Fibroblast of mammary gland (primary cell): ENCODE measurements at regions not wholly inside any gene's neighbourhood (a gene's known extent, or its start where the extent isn't known, plus 50 kb on each side); places are given as distances from the start of the nearest gene placed in this dataset.
A peak's percentile ranks its signal among the peaks of the same experiment; 100 is the strongest.

Experiments used
- DNase-seq: peaks from one replicate; pipeline ENCODE4 v3.0.0-alpha.2; 2010; ENCODE audit warnings: low read depth
- H3K4me3 ChIP-seq: 2 replicates; pipeline ENCODE4 v1.5.1; 2011; ENCODE audit warnings: low read depth, mild to moderate bottlenecking, low read length, moderate library complexity; ENCODE audit not compliant: control insufficient read depth
- CTCF ChIP-seq: conservative IDR thresholded peaks from 2 replicates; pipeline ENCODE4 v1.5.1; 2011; ENCODE audit warnings: low read depth, low read length, inconsistent platforms; ENCODE audit not compliant: control insufficient read depth, insufficient read depth

- no peak for DNase-seq
Measured at GRCh38 chr11:34564406-34564805, 50.8 kb upstream of the ELF5 start.

GRCh38 chr11:34564807-34565241, 51.2 kb upstream of the ELF5 start:
- no peak for TF ChIP-seq CTCF
- no peak for DNase-seq
- H3K4me3 ChIP-seq: no peak overlapping the region

More at GRCh38 chr11:34564406-34564805, 50.8 kb upstream of the ELF5 start:
- no peak overlapping the region for H3K4me3 ChIP-seq
- no peak for TF ChIP-seq CTCF

GRCh38 chr11:34565417-34566207, 52.0 kb upstream of the ELF5 start:
- no peak overlapping the region for H3K4me3 ChIP-seq
- peak; percentile 62 for TF ChIP-seq CTCF
- no peak for DNase-seq

GRCh38 chr11:34566208-34566551, 52.6 kb upstream of the ELF5 start:
- TF ChIP-seq CTCF: no peak
- DNase-seq: no peak
- no peak overlapping the region for H3K4me3 ChIP-seq

- TF ChIP-seq CTCF: no peak
- no peak for DNase-seq
- H3K4me3 ChIP-seq: no peak overlapping the region
Measured at GRCh38 chr11:34566736-34567135, 53.1 kb upstream of the ELF5 start.

GRCh38 chr11:34567733-34568132, 53.2 kb upstream of the EHF start:
- no peak for TF ChIP-seq CTCF
- DNase-seq: no peak
- no peak overlapping the region for H3K4me3 ChIP-seq
